Adrenal gland (tissue), 9 donors: ENCODE measurements at regions not wholly inside any gene's neighbourhood (a gene's known extent, or its start where the extent isn't known, plus 50 kb on each side); places are given as distances from the start of the nearest gene placed in this dataset.

Experiments used
- DNase-seq, 7 donors: peaks; one replicate each; pipeline ENCODE4 v3.0.0-alpha.2; 2019 to 2020
- H3K27ac ChIP-seq, 5 donors: fragments of 200-600 bp; sonication (generic) in 4 of 5; 1 replicate in 3 of 5; 2 replicates in 2 of 5; pipeline versions ENCODE4 v1.5.1 to v1.8.0; 2016 to 2020; ENCODE audit warnings: mild to moderate bottlenecking in 1 of 5
- H3K27me3 ChIP-seq: fragments of 200-600 bp; 2 replicates; pipeline ENCODE4 v1.8.0; 2021
- H3K36me3 ChIP-seq, 2 donors: fragments of 200-600 bp; replicated peaks in 1 of 2; 1 replicate in 1 of 2; 2 replicates in 1 of 2; pipeline versions ENCODE4 v1.5.1 to v1.8.0; 2018 to 2022
- H3K4me1 ChIP-seq, 2 donors: fragments of 200-600 bp; replicated peaks in 1 of 2; 1 replicate in 1 of 2; 2 replicates in 1 of 2; pipeline versions ENCODE4 v1.5.1 to v1.8.0; 2018 to 2021
- H3K4me3 ChIP-seq, 4 donors: fragments of 200-600 bp; sonication (generic) in 3 of 4; one replicate each; pipeline ENCODE4 v1.5.1; 2016 to 2018
- H3K9me3 ChIP-seq, 3 donors: fragments of 200-600 bp; sonication (generic) in 1 of 3; replicated peaks in 1 of 3; 1 replicate in 2 of 3; 2 replicates in 1 of 3; pipeline versions ENCODE4 v1.5.1 to v1.8.0; 2016 to 2021
- POLR2A ChIP-seq, 2 donors: fragments of 450-650 bp; IDR thresholded peaks; one replicate each; pipeline ENCODE4 v1.6.1; 2017; ENCODE audit warnings: antibody characterized with exemption in 2 of 2, mild to moderate bottlenecking in 2 of 2, moderate library complexity in 1 of 2
- WGBS, 4 donors: extraction: QIAGEN DNeasy Blood & Tissue Kit in 2 of 4; methylation state at CpG; one replicate each; pipeline versions ENCODE4 v1.1.5 to v1.1.7; 2013 to 2017; 5-methylcytosine and 5-hydroxymethylcytosine counted together
- intact Hi-C, 2 donors: fragments of 100-400 bp; cut with DNase I; formaldehyde crosslinking; loops; one replicate each; pipeline versions ENCODE4 v1.14.1 to v1.15.0; 2022 to 2023
- TF ChIP-seq, protein P1 (sequence below), 6 experiments: fragments of 450-650 bp in 4 of 6; fragments of 200-600 bp in 2 of 6; sonication (generic) in 1 of 6; IDR thresholded peaks; 1 replicate in 5 of 6; 2 replicates in 1 of 6; pipeline versions ENCODE4 v1.5.1 to v1.8.0; 2016 to 2021; ENCODE audit warnings: antibody characterized with exemption in 6 of 6, mild to moderate bottlenecking in 2 of 6, moderate library complexity in 1 of 6
- donor health status: healthy with polysubstance abuse.
- donor health status: Bipolar disorder and iron deficiency.
- donor health status: DM: yes; HTN: yes; CAD: no.
- donor health status: DM: no; HTN: no; CAD: no.
- donor health status: DM: no; HTN: no; CAD: no.

DNA sequence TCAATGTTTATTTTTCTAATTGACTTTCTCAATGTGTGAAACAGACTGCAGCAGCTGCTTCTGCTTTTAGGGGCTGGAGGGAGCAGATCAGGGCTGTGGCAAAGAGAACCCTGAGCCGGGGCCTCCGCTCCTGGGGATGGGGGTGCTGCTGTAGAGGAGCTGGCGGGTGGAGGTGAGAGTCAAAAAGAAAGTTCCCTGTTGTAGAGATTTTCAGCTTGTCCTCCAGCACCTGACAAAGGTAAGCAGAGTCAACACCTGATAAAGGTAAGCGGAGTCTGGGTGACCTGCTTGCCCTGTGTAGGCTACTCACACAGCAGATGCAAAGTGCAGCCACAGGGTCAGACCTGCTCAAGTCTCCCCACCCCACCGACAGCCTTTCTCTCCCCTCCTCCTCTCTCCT is 252.4 kb upstream of the IRX1 start:
- Histone ChIP-seq H3K9me3 (no peaks in the 10 kb centered on the region), H3K4me1 (no peaks in the 10 kb centered on the region), H3K36me3 (no peaks in the 10 kb centered on the region), H3K27ac (no peak overlapping the region), H3K4me3 (no peak overlapping the region), H3K27me3 (no peaks in the 10 kb centered on the region)
- 74 to 82% (median 81%) methylated on average over 5 of the region's 5 CpGs for WGBS, 4 donors
- TF ChIP-seq, protein P1, sequence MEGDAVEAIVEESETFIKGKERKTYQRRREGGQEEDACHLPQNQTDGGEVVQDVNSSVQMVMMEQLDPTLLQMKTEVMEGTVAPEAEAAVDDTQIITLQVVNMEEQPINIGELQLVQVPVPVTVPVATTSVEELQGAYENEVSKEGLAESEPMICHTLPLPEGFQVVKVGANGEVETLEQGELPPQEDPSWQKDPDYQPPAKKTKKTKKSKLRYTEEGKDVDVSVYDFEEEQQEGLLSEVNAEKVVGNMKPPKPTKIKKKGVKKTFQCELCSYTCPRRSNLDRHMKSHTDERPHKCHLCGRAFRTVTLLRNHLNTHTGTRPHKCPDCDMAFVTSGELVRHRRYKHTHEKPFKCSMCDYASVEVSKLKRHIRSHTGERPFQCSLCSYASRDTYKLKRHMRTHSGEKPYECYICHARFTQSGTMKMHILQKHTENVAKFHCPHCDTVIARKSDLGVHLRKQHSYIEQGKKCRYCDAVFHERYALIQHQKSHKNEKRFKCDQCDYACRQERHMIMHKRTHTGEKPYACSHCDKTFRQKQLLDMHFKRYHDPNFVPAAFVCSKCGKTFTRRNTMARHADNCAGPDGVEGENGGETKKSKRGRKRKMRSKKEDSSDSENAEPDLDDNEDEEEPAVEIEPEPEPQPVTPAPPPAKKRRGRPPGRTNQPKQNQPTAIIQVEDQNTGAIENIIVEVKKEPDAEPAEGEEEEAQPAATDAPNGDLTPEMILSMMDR (IDR thresholded peaks at IDR 0.05), result no peak
- TF ChIP-seq POLR2A (IDR thresholded peaks at IDR 0.05), result no peak
- intact Hi-C loops, result no loop called here
- DNase-seq, result no peak

DNA sequence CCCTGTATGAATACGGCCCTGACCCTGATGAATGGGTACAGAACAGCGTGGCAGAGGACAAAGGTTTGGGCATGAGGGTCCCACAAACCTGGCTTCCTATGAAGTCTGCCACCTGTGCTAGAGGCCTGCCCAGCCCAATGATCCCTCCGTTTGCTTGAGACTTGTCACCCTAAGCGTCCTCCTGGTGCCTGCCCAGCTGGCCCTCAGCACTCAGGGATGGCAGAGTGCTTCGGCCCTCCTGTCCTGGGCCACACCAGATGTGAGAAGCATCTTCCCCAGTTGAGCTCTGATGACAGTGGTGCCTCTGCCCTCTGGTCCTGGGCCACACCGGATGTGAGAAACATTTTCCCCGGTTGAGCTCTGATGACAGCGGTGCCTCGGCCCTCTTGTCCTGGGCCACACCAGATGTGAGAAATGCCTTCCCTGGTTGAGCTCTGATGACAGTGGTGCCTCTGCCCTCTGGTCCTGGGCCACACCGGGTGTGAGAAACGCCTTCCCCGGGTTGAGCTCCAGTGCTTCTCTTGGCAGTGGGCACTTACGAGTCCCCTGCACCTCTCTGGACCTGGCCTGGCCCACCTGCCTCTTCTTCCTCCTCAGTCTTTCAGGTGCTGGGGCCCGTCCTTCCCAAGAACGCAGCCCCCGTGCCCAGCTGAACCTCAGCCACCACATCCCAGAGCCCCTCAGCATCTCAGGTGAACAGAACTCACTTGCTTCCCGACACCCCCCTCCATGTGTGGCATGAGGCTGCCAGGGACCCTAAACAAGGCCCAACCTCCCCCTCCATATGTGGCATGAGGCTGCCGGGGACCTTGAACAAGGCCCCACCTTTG is 253.1 kb upstream of the IRX1 start:
- DNase-seq, result no peak
- Histone ChIP-seq H3K27me3 (no peaks in the 10 kb centered on the region), H3K4me1 (no peaks in the 10 kb centered on the region), H3K4me3 (no peak overlapping the region), H3K27ac (no peak overlapping the region), H3K9me3 (no peaks in the 10 kb centered on the region), H3K36me3 (no peaks in the 10 kb centered on the region)
- intact Hi-C loops, result no loop called here
- no peak for TF ChIP-seq POLR2A (IDR thresholded peaks at IDR 0.05)
- TF ChIP-seq, protein P1 (IDR thresholded peaks at IDR 0.05), result no peak
- WGBS, 4 donors, result 84 to 87% (median 85%) methylated on average over 11 to 18 of the region's 18 CpGs

DNA sequence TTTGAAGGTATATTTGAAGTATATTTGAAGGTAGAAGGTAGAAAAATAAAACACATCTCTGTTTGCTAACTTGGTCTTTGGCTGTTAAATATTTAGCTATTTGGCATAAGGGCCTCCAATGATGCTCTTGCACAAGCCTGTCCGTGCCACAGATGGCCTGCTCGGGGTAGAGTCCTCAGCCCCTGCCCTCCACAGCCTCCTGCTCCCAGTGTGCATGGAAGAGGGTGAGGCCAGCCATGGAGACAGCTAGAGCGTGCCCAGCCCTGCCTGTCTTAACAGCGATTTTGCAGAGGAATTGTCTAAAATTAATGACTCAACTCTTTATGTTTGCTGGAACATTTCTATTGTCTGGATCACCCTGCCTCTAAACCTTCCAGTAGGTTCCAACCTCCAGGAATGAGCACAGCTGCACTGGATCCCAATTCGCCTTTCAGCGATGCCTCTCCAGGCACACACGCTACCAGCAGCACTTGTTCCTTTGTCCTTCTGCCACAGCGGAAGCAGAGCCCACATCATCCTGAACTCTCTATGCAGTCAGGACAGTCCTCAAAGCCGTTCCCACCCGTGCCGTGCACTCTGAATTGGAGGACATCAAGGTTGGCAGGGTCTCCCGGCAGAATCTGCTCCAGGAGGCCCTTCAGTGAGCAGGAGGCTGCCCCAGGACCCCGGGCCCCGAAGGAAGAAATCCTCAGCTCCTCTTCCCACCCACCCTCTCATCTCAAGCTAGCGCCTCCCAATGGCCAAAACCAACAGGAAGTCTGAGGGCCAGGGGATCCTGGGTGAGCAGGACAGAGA is 254.0 kb upstream of the IRX1 start:
- intact Hi-C loops, result no loop called here
- WGBS, 4 donors, result 78 to 89% (median 85%) methylated on average over 10 to 15 of the region's 15 CpGs
- Histone ChIP-seq H3K27me3 (no peaks in the 10 kb centered on the region), H3K4me1 (no peaks in the 10 kb centered on the region), H3K27ac (no peak overlapping the region), H3K36me3 (no peaks in the 10 kb centered on the region), H3K9me3 (no peaks in the 10 kb centered on the region), H3K4me3 (no peak overlapping the region)
- no peak for DNase-seq
- TF ChIP-seq POLR2A (IDR thresholded peaks at IDR 0.05), result no peak
- TF ChIP-seq, protein P1 (IDR thresholded peaks at IDR 0.05), result no peak

DNA sequence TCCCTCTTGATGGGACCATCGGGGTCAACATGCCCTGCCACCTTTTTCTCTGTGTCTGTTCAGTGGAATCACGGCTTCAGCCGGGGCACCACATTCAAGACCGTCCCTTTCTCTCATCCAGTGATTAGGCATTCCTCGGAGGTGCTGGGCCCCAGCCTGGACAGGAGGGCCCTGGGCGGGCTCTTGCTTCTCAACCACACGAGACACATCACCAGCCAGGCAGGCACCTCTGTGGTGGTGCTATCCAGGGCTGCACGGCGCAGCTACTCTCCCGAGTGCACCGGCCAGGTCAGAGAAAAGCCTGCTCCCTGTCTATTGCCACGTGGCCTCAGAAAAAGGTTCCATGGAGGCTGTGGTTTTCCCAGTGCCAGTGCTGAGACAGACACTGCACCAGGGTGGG is 255.2 kb upstream of the IRX1 start:
- no peak overlapping the region for H3K27ac ChIP-seq
- H3K36me3 ChIP-seq, result no peaks in the 10 kb centered on the region
- 80 to 92% (median 82%) methylated on average over 6 to 12 of the region's 12 CpGs for WGBS, 4 donors
- intact Hi-C loops, result no loop called here
- no peaks in the 10 kb centered on the region for H3K4me1 ChIP-seq
- DNase-seq, result no peak
- TF ChIP-seq POLR2A (IDR thresholded peaks at IDR 0.05), result no peak
- TF ChIP-seq, protein P1 (IDR thresholded peaks at IDR 0.05), result no peak
- H3K4me3 ChIP-seq, result no peak overlapping the region
- no peaks in the 10 kb centered on the region for H3K9me3 ChIP-seq
- no peaks in the 10 kb centered on the region for H3K27me3 ChIP-seq
